Fibroblast of skin of right biceps (primary cell): ENCODE measurements at regions not wholly inside any gene's neighbourhood (a gene's known extent, or its start where the extent isn't known, plus 50 kb on each side); places are given as distances from the start of the nearest gene placed in this dataset.

Experiments used
- DNase-seq: peaks from one replicate; pipeline ENCODE4 v3.0.0-alpha.2; 2013

DNA sequence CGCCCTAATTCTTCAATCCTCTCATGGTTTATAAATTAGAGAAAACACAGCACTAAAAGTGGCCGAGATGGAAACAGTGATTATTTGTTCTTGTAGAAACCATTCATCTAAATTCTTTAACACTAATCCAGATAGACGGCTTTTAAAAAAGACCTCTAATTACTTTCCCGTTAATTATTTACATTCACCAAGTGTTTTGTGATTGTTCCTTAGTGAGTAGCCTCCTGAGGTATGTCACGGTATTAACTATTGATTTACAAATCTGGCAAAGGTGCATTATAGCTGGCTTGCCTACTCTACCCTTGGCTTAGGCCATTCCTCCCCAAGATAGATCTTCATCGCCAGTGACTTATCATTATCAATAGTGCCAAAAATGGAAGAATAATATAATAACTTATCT, 436.4 kb upstream of the ST6GAL2 start:
- DNase-seq: no peak

DNA sequence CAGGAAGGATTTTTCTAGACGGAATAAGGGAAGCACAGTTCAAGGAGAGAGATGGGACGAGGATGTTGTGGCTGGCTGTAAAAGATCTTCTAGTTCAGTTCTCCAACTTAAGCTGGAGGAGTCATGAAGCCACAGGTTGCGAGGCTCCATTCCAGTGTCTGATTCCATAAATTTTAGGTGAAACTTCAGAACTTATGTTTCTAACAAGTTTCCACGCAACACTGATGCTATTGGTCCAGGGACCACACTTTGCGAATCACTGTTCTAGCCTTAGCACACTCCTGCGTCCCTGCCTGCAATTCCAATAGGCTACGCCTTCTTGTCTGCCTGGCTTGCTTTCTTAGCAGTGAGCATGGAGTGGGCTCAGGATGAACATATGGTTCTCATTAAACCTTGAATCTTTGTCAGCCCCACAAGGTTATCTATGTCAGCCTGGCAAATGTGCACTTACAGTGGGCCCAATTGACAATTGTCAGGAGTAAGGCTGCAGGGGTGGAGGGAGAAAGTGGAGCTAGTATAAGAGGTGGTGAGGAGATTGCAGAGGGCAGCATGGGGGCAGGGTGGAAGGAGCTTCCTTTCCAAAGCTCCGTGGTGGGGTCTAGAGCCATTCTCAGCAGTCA, 438.1 kb upstream of the ST6GAL2 start:
- DNase-seq: no peak

DNA sequence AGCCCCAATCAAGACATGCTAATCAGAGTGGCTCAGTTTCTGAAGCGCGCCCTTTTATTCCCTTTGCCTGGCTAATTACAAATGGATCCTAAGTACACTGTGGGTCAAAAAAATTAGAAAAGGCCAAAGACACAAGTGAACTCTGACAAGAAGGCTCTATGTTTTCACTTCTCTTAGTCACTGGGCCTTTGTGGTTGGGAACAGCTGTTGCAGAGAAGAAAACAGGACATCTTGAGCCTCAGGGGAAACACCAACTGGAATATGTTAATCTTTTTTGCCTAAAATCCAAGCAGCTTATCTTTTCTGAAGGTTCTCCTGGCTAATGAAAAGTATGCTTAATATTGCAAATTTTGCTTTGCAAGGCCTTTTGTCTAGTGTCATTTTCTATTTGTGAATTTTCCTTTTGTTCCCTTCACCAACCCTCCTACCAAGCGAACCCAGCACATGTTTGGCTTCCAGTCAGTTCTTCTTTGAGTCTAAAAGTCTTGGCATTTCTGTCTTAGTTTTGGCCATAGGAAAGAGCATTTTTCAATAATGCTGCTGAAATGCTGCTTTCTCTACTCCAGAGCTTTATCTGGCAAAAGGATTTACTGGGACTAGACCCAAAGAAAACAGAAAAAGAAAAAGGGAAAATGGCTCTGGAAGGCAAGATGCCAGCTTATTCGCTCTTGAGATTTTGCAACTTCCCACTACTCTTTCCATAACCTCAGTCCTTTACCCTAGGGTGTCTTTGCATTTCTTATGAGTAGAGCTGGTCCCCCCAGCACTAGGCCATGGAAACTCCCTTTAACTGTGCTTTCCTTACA, 440.2 kb upstream of the ST6GAL2 start:
- peak; percentile 83 for DNase-seq

DNA sequence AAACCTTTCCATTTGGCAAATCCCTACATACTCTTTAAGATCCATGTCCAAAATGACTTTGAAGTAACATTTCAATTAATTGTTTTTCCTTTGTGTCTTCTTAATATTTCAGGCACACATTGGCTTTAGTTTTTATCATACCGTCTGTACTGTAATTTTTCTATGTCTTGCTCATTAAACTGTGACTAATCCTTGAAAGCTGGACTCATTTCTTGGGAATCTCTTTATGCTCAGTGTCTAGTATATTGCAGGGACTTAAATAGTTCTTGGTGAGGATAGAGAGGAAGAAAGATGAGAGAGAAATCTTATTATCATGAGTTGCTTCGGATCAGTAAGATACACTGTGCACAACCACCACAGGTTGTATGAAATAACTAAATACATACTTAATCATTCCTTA, 448.3 kb upstream of the ST6GAL2 start:
- peak; percentile 77 for DNase-seq

DNA sequence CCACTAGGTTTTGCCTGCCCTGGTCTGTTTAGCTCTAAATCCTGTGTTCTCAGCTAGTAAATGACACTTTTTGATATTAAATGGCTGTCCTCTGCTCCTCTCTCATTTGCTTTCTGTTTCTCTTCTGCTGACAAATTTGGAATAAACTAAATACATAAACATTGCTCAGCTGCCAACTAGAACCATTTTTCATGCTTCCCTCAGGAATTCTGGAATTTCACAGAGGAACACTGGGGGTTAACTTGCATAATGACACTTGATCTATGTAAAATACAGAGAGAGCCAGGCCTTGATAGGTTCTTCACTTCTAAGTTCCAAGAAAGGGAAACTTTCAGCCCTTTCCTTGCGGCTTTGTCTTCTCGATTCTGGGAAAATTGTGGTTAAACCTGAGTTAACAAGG, 450.6 kb upstream of the ST6GAL2 start:
- DNase-seq: peak; percentile 75

DNA sequence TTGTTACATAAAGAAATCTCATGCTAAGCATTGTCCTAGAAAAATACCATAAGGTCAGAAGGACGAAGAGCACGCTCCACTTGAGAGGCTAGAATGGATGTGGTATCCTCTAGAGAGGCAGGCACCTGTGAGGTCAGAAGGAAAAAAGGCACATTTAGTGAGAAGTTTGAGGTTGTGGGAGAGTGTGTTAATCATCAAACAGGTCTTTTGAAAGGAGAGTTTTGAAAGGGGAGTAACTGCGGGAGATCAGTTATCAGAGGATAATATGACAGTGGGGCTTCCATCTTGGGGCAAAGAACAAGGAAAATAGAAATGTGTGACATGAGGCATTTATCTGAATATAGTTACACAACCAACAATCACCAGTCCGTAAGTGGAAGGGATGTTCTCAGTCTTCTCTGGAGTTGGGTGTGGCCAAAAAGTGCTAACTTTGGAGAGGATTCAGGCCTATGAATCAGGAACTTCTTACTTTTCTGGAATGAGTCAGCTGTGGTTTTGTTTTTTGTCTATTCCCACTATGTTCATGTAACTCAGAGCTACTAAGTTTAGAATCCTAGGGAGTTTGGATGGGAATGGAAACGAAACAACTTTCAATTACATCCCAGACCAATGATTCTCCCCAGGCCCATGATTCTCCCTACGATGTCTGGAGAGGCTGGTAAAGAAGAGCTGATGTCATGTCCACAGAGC, 451.4 kb upstream of the ST6GAL2 start:
- peak; percentile 95 for DNase-seq

DNA sequence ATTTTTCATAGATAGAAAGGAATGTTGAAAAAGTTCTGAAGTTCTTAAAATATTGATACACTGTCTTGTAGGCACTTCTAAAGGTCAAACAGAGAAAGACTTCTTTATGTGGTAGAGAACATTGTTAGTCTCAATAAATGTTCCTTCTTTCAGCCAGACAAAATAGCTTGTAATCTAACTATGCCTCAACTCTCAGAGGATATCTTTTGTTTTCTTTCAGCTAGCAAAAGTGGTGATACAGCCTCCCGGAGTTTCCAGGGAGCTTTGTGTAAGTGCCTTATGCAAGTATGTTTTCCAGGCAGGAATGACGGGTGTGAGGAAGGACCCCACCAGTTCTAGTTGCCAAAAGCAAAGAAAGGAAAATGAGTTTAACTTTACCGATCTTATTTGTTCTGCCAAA, 452.1 kb upstream of the ST6GAL2 start:
- peak; percentile 43 for DNase-seq

DNA sequence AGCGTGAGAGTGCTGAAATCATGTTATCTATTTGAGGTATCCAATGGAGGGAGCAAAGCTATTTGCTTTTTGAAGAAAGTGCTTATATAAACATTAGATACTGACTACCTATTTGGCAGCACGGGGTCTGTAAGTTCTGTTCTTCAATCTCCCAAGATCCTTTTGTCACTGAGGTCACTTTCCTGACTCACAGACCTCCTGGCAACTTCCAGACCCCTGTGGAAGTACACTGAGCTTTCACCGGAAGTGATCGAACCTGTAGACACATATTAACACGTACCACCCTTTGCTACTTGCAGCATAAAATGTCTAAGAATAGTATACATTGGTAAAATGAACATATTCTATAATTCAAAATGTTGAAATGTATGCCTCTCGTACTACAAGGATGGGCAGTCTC, 452.6 kb upstream of the ST6GAL2 start:
- no peak for DNase-seq

DNA sequence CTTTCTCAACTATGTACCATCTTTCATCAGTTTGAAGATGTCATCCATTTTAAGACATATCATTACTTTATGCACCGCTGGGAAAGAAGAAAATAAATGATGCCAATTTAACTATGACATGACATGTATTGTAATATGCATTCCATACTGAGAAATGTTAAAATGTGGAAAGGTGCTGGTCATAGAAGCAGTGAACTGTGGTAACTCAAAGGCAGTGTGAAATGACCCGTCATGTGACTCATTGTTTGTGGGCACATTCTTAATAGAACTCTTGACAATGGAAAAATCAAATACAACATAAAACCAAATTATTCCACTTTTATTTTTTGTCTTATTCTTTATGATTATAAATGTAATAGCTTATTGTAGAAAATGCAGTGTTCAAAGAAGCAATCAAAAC, 455.0 kb upstream of the ST6GAL2 start:
- no peak for DNase-seq

DNA sequence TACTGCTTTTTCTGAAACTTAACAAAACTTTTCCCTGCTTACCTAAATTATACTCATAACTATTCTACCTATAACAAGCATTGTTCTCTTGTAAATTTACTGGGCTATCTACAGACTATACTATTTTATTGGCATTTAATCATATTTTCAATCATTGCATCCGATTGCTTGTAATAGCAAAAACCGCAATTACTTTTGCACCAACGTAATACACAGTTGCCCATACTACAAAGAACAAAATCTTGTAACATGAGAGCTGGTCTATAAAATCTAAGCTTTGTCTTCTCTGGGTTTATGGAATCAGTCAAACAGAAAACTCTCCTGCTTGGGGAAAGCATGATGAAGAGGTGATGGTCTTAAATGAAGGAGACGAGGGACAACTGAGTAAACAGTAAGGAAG, 463.4 kb upstream of the ST6GAL2 start:
- no peak for DNase-seq

DNA sequence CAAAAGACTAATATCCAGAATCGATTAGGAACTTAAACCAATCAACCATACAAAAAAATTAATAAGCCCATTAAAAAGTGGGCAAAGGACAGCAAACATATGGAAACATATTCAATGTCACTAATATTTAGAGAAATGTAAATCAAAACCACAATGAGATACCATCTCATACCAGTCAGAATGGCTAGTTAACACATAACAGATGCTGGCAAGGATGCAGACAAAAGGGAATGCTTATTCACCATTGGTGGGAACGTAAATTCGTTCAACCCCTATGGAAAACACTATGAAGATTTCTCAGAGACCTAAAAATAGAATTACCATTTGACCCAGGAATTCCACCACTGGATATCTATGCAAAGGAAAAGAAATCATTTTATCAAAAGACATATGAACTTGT, 468.2 kb upstream of the ST6GAL2 start:
- peak; percentile 68 for DNase-seq

DNA sequence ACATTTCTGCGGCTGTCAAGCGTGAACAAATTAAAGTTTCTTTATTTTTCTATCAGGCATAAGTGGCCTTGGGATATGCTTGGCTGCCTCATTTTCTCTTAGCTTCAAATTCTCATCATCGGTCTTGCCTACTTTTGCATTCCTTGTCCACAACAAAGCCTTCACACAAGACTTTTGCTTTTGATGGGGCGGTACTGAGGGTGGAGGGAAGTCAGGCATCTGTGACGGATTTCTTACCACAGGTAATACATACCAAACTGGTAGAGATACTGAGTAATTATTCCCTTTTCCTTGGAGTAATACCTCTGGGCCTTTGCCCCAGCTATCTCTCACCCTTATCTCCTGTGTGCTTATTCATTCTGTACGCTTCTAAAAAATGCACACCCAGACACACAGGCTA, 468.3 kb upstream of the RGPD4 start:
- no peak for DNase-seq

DNA sequence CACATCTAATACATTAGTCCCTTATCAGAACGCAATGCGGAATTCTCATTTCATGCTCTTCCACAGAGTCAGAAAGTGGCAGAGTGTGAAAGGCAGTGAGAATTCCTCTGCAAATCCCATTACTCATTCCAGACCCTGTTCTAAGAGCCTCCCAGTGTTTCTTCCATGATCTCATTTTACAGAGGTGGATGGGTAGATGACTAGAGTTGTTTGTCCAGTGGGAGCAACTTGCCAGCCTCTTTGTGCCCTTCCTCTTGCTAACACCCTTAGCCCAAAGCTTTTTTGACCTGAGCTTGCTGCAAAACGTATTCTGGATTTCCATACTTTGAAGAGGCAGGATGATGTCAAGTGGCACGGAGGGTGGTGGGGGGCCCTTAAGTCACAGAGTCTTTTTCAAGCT, 467.7 kb upstream of the RGPD4 start:
- DNase-seq: no peak

DNA sequence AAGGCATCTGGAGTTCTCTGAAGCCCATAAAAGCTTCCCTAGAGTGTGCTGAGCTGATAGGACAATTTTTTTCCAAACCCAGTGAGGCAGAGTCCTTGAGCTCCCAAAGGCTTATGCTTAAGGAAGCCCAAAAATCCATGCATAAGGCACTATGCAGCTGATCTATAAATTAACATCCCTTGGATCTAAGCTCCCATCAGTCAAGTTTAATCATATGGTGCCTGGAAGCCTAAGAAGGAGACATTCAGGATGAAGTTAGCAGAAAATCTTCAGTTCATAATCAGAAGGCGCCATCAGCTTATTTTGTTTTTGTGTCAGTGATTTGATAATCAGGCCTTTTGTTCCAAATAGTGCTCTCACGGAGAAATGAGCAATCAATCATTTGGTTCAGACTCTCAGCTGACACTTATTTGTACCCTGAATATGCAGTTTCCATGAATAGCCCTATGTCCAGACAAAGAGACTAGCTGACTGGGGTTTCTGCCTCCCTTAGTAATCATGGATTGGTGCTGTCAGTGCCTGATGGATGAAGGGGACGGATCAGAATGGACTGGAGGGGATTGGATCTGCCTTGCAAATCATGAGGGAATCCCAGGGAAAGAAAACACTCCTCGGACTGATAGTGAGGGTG, 464.8 kb upstream of the RGPD4 start:
- DNase-seq: peak; percentile 12

DNA sequence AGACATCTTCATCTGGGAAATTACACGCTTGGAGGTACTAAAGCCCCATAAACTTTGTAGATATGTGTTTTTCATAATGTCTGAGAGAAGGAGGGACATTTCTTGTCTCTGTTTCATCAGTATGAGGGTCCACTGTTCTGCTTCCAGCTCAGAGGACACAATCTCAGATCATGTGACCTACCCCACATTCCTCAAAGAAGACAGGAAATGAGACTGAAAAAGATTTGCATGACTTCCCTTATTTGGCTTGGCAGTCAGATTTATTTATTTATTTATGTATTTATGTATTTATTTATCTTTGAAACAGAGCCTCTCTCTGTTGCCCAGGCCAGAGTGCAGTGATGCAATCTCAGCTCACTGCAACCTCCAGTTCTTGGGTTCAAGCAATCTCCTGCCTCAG, 463.7 kb upstream of the RGPD4 start:
- DNase-seq: peak; percentile 45

DNA sequence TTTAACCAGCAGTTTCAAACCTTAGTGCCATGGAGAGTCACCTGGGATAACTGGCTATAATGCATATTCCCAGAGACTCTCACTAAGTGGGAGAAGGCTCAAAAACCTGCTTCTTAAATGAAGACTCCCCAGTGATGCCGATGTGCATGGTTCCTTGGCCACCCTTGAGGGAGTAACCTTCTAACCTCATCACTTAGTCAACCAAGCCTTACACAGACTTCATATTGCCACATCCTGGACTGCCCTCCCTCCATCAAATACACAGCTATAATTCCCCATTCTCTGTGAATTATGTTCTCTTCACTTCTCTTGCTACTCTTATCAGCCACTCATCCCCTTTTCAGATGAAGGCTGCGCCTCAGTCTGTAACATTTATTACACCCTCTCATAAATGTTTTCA, 462.9 kb upstream of the RGPD4 start:
- no peak for DNase-seq

DNA sequence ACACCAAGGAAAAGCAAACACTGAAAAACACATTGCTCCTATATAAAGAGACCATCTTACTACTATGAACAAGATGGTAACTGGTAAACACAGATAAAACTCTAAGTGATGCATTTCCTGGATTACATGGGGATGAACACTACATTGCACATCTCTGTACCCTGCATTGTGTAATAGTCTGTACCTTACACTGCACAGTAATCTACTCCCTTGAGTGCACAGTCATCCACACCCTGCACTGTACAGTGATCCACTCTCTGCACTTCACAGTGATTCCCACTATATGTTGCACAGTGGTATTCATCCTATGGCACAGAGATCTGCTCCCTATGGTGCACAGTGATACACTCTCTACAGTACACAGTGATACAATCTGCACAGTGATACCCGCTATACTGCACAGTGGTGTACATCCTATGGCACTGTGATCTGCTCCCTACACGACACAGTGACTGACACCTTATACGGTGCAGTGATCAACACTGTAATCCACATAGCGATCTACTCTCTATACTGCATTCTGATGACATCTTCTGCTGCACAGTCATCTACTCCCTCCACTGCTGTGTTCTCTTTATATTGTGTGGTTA, 462.2 kb upstream of the RGPD4 start:
- DNase-seq: no peak

DNA sequence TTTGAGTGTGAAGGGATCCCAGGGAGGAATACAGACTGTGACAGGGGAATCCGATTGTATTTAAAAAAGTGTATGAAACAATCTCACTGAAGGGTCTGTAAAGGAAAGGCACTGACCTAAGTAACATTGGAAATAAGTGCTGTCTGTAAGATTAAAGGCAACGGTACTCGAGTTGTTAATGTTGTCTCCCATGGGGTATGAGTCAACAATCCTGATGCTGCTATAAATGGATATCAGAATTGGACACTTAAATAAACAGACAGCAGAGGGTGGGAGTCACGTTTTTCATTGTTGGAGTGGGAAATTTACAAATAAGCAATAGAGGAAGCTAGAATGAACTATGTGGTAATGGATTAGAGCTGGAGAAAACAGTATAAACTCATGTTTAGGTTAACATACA, 452.4 kb upstream of the RGPD4 start:
- no peak for DNase-seq

DNA sequence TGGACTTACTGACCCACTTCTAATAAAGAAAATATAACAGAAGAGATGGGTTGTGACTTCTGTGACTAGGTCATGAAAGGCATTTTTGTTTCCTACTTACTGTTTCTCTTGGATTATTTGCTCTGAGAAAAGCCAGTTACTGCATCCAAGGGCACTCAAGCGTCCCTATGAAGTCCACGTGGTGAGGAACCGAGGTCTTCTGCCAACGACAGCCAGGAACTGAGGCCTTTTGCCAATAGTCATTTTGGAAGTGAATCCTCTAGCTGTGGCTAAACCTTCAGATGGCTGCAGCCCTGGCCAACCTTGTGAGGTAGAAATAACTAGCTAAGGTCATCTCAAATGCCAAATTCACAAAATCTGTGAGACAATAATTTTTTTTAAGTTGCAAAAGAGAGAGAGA, 449.8 kb upstream of the RGPD4 start:
- DNase-seq: no peak

DNA sequence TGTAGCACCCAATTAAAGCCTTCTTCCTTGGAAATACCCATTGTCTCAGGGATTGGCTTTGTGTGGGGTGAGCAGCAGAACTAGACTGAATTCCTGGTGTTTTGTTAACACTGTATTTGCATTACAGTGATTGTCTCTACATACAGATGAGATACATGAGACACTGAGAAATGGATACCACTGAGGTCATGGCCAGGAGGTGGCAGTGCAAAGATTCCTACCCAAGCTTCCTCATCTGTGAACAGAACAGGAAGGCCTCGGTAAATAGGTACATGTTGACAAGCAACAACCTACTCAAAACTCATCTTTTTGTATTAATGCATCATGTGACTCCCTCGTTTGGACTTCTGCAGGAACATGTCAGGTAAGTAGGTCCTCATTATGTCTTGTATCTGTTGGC, 445.8 kb upstream of the RGPD4 start:
- no peak for DNase-seq

DNA sequence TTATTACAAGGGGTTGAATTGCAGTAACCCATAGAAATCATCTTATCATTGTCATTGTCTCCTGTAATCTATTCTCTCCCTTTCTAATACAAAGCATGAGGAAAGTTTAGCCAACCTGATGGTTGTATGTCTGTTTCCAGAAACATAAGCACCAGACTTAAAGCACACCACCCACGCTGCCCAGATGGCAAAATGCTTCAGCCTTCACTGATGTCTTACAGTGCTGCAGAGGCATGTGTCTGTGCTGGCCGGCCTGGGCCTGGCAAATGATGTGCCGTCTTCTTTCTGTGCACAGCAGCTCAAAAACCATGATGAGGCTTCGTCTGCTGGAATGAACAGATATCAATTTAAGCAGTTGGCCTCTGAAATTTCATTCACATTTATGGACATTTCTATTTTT, 443.0 kb upstream of the RGPD4 start:
- no peak for DNase-seq

DNA sequence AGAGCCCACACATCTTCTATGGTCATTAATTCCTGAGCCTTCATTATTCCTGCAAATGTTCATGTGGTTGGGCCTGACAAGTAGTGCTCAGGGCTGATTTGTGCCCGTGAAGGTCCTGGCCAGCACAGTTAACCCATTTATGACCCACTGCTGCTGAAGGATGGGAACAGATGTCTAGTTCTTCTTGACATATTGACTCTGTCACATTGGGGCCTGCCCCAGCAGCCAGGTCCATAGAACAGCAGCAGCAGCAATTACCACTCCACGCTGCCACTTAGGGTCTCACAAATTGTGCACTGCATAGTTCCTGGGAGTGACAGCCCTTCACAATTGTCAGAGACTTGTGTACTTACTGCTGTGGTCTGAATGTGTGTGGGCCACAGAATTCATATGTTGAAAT, 442.3 kb upstream of the RGPD4 start:
- no peak for DNase-seq

DNA sequence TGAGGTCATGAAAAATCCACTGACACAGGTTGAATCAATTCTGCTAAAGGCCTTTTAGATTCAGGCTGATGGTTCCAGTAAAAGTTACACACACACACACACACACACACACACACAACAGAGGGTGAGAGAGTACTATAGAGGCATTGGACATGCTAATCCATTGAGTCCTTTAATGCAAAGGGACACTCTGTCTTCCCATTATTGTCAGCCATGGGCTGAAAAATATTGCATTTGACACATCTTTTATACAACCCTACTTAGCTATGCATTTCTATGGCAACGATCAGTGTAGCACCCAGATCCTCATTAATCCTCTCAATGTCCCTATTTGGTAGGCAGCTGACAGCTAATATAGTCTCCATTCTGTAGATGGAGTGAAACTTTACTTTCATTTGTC, 440.8 kb upstream of the RGPD4 start:
- DNase-seq: no peak
